T-cell (primary cell): ENCODE measurements at regions not wholly inside any gene's neighbourhood (a gene's known extent, or its start where the extent isn't known, plus 50 kb on each side); places are given as distances from the start of the nearest gene placed in this dataset.
A peak's percentile ranks its signal among the peaks of the same experiment; 100 is the strongest.
"Not testable (repeated sequence)": the region's sequence is repeated elsewhere in the genome, so short reads cannot be mapped to it uniquely, and the experiment has no call there.

Source experiments
- ATAC-seq, 4 experiments: fragments of 200-7000 bp in 3 of 4; fragments of 150-1000 bp in 1 of 4; cut with Tn5 transposase; replicated peaks in 1 of 4; 1 replicate in 3 of 4; 2 replicates in 1 of 4; pipeline ENCODE4 v1.10.0; 2021; ENCODE audit warnings: moderate library complexity in 3 of 4, mild to moderate bottlenecking in 2 of 4, moderate number of reproducible peaks in 1 of 4
- CTCF ChIA-PET, 2 donors: fragments of 300-600 bp; sonication (Branson Sonifier 250); formaldehyde crosslinking; loops; one replicate each; lab custom pipeline; 2022; ENCODE audit warnings: antibody characterized with exemption in 2 of 2; lab: Charles Lee
- POLR2A ChIA-PET, 2 donors: fragments of 300-600 bp; sonication (Branson Sonifier 250); formaldehyde crosslinking; loops; one replicate each; lab custom pipeline; 2022; ENCODE audit warnings: antibody characterized with exemption in 2 of 2; lab: Charles Lee
- DNase-seq, 35 experiments: peaks; one replicate each; pipeline versions ENCODE4 v3.0.0 to v3.0.0-alpha.2; 2013 to 2023
- H3K27ac ChIP-seq: one replicate; pipeline ENCODE4 v1.5.1; 2013; ENCODE audit warnings: low read length
- H3K27me3 ChIP-seq, 2 experiments: replicated peaks in 1 of 2; 1 replicate in 1 of 2; 2 replicates in 1 of 2; pipeline versions ENCODE4 v1.6.1 to v1.7.0; 2013; ENCODE audit warnings: low read length in 1 of 2, mixed read lengths in 1 of 2; ENCODE audit not compliant: control insufficient read depth in 2 of 2, insufficient read depth in 2 of 2; ENCODE audit errors: extremely low read depth in 1 of 2
- H3K36me3 ChIP-seq, 2 donors: 1 replicate in 1 of 2; 2 replicates in 1 of 2; pipeline versions ENCODE4 v1.6.1 to v1.7.0; 2013; ENCODE audit warnings: low read length in 1 of 2; ENCODE audit not compliant: control insufficient read depth in 2 of 2, insufficient read depth in 1 of 2; ENCODE audit errors: extremely low read depth in 1 of 2
- H3K4me1 ChIP-seq, 2 experiments: 1 replicate in 1 of 2; 2 replicates in 1 of 2; pipeline versions ENCODE4 v1.6.1 to v1.7.0; 2013; ENCODE audit warnings: low read length in 2 of 2, mixed read lengths in 1 of 2; ENCODE audit not compliant: insufficient read depth in 2 of 2, control insufficient read depth in 1 of 2; ENCODE audit errors: extremely low read depth in 1 of 2
- H3K4me3 ChIP-seq, 2 donors: 1 replicate in 1 of 2; 2 replicates in 1 of 2; pipeline versions ENCODE4 v1.5.1 to v1.7.0; 2013; ENCODE audit warnings: mild to moderate bottlenecking in 2 of 2, low read length in 1 of 2, moderate library complexity in 1 of 2; ENCODE audit not compliant: control insufficient read depth in 1 of 2; ENCODE audit errors: extremely low read depth in 1 of 2
- H3K9me3 ChIP-seq: 2 replicates; pipeline ENCODE4 v1.7.0; 2013
- H3K27ac Mint-ChIP-seq, 2 donors: one replicate each; pipeline ENCODE4 v1.8.0; 2020 to 2021; ENCODE audit warnings: mild to moderate bottlenecking in 2 of 2, mixed read lengths in 2 of 2
- H3K27me3 Mint-ChIP-seq, 2 donors: one replicate each; pipeline ENCODE4 v1.8.0; 2021 to 2022; ENCODE audit warnings: mixed read lengths in 2 of 2
- H3K36me3 Mint-ChIP-seq: one replicate; pipeline ENCODE4 v1.8.0; 2021; ENCODE audit warnings: mixed read lengths
- H3K4me1 Mint-ChIP-seq, 3 donors: one replicate each; pipeline ENCODE4 v1.8.0; 2020 to 2022; ENCODE audit warnings: mixed read lengths in 3 of 3, mild to moderate bottlenecking in 1 of 3
- H3K4me3 Mint-ChIP-seq, 3 donors: one replicate each; pipeline ENCODE4 v1.8.0; 2020 to 2022; ENCODE audit warnings: mild to moderate bottlenecking in 3 of 3, mixed read lengths in 3 of 3, moderate library complexity in 3 of 3
- H3K9me3 Mint-ChIP-seq, 3 donors: one replicate each; pipeline ENCODE4 v1.8.0; 2020 to 2022; ENCODE audit warnings: mixed read lengths in 3 of 3
- WGBS: methylation state at CpG from one replicate; pipeline ENCODE4 v1.1.5; 2013; ENCODE audit warnings: missing lambda C conversion rate; ENCODE audit not compliant: insufficient coverage; 5-methylcytosine and 5-hydroxymethylcytosine counted together

- CTCF ChIA-PET: interaction anchor here in 1 of 2 donors (0.5 kb wide), 1 partner anchor 405 kb away, joined by 4 read pairs; no protein-coding TSS in a partner anchor
- H3K27me3 Mint-ChIP-seq: no peaks in the 10 kb centered on the region
Measured at GRCh38 chr11:95413021-95413420, 182.0 kb upstream of the SESN3 start.

DNA sequence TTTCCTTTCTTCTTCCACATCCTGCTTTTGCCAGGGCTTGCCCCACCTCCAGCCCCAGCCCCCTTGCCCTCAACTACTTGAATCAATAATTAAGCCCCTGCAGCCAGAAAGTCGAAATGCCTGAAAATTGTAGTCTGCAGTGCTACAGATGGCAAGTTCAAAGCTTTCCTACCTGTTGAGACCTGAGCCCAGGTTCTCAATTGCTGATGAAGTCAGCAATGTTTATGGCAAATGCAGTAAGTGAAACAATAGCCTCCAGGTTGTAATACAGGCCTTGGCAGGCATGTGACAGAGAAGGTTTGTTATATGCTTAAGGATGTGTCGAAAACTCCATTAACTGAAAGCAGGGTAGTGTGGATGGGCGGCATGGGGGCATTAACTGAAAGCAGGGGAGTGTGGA, 181.1 kb upstream of the SESN3 start:
- H3K4me3 ChIP-seq: no peak overlapping the region
- no peak overlapping the region for H3K4me3 Mint-ChIP-seq
- no peaks in the 10 kb centered on the region for H3K4me1 ChIP-seq
- H3K9me3 Mint-ChIP-seq: no peaks in the 10 kb centered on the region
- ChIA-PET CTCF (no interaction called here), POLR2A (no interaction called here)
- H3K27me3 ChIP-seq: no peaks in the 10 kb centered on the region
- peak overlapping the region in 1 of 2 donors; percentile 41 for H3K27ac Mint-ChIP-seq
- ATAC-seq (no peak), DNase-seq (no peak)
- no peaks in the 10 kb centered on the region for H3K36me3 ChIP-seq
- no peaks in the 10 kb centered on the region for H3K9me3 ChIP-seq
- H3K36me3 Mint-ChIP-seq: no peaks in the 10 kb centered on the region
- no peaks in the 10 kb centered on the region for H3K27me3 Mint-ChIP-seq
- H3K4me1 Mint-ChIP-seq: peaks cover 5 to 19% (median 8%) of the 10 kb centered on the region in 3 donors
- 50% methylated on average over 2 of the region's 3 CpGs for WGBS
- no peak overlapping the region for H3K27ac ChIP-seq

More at GRCh38 chr11:95413021-95413420, 182.0 kb upstream of the SESN3 start:
- H3K4me1 Mint-ChIP-seq: peaks cover 5 to 19% (median 8%) of the 10 kb centered on the region in 3 donors
- no peak overlapping the region for H3K4me3 Mint-ChIP-seq
- no peaks in the 10 kb centered on the region for H3K4me1 ChIP-seq
- H3K27me3 ChIP-seq: no peaks in the 10 kb centered on the region
- H3K9me3 ChIP-seq: no peaks in the 10 kb centered on the region
- POLR2A ChIA-PET: no interaction called here
- no peak overlapping the region for H3K4me3 ChIP-seq
- no peak for ATAC-seq
- DNase-seq: no peak
- H3K27ac Mint-ChIP-seq: no peak overlapping the region
- no peaks in the 10 kb centered on the region for H3K9me3 Mint-ChIP-seq
- no peak overlapping the region for H3K27ac ChIP-seq
- H3K36me3 Mint-ChIP-seq: no peaks in the 10 kb centered on the region
- no peaks in the 10 kb centered on the region for H3K36me3 ChIP-seq

DNA sequence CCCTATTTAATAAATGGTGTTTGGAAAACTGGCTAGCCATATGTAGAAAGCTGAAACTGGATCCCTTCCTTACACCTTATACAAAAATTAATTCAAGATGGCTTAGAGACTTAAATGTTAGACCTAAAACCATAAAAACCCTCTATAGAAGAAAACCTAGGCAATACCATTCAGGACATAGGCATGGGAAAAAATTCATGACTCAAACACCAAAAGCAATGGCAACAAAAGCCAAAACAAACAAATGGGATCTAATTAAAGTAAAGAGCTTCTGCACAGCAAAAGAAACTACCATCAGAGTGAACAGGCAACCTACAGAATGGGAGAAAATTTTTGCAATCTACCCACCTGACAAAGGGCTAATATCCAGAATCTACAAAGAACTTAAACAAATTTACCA, 179.7 kb upstream of the SESN3 start:
- POLR2A ChIA-PET: interaction anchor here in 1 of 2 donors (0.6 kb wide), 1 partner anchor 565 kb away, joined by 4 read pairs; no protein-coding TSS in a partner anchor
- H3K36me3 ChIP-seq, CTCF ChIA-PET, H3K4me3 Mint-ChIP-seq, DNase-seq, H3K4me3 ChIP-seq, H3K27ac ChIP-seq, H3K9me3 ChIP-seq, H3K4me1 ChIP-seq, H3K36me3 Mint-ChIP-seq, ATAC-seq, H3K27me3 Mint-ChIP-seq, H3K27me3 ChIP-seq, H3K9me3 Mint-ChIP-seq: not testable (repeated sequence)
- Mint-ChIP-seq H3K4me1 (peaks cover 5 to 11% (median 8%) of the 10 kb centered on the region in 3 donors), H3K27ac (peak overlapping the region in 1 of 2 donors; percentile 41)

DNA sequence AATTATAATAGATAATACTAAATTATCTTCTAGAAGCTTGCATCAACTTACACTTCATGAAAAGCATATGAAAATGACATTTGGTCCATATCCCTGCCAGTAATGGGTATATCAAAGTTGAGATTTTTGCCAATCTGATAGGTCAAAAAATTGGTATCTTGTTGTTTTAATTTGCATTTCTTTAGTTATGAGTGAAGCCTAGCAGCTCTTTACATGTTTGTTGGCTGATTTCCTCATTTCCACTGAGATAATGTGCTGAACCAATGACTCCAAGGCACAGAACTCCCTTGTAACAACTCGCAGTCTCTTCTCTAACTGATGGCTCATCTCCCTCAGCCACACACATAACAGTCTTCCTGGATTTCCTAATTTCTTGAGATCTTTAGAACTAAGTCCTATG, 175.3 kb upstream of the SESN3 start:
- Mint-ChIP-seq H3K36me3 (no peaks in the 10 kb centered on the region), H3K9me3 (peaks cover 0 to 3% (median 3%) of the 10 kb centered on the region in 3 donors), H3K4me3 (no peak overlapping the region), H3K27me3 (no peaks in the 10 kb centered on the region), H3K4me1 (peaks cover 5 to 11% (median 8%) of the 10 kb centered on the region in 3 donors), H3K27ac (no peak overlapping the region)
- H3K4me1 ChIP-seq: no peaks in the 10 kb centered on the region
- DNase-seq (no peak), ATAC-seq (no peak)
- no peaks in the 10 kb centered on the region for H3K36me3 ChIP-seq
- no peaks in the 10 kb centered on the region for H3K27me3 ChIP-seq
- H3K4me3 ChIP-seq: no peak overlapping the region
- CTCF ChIA-PET: no interaction called here
- POLR2A ChIA-PET: no interaction called here
- 100% methylated on average over 1 of the region's 1 CpG for WGBS
- H3K27ac ChIP-seq: no peak overlapping the region
- H3K9me3 ChIP-seq: no peaks in the 10 kb centered on the region

- Histone ChIP-seq H3K9me3 (no peaks in the 10 kb centered on the region), H3K4me3 (no peak overlapping the region), H3K4me1 (no peaks in the 10 kb centered on the region), H3K27ac (no peak overlapping the region), H3K36me3 (no peaks in the 10 kb centered on the region), H3K27me3 (no peaks in the 10 kb centered on the region)
- DNase-seq (no peak), ATAC-seq (no peak)
- Mint-ChIP-seq H3K27ac (no peak overlapping the region), H3K27me3 (no peaks in the 10 kb centered on the region), H3K36me3 (no peaks in the 10 kb centered on the region), H3K9me3 (peaks cover 0 to 3% (median 3%) of the 10 kb centered on the region in 3 donors), H3K4me1 (peaks cover 0 to 2% (median under 1%) of the 10 kb centered on the region in 3 donors), H3K4me3 (no peak overlapping the region)
- 83% methylated on average over 4 of the region's 4 CpGs for WGBS
- CTCF ChIA-PET: no interaction called here
- POLR2A ChIA-PET: no interaction called here
Measured at GRCh38 chr11:95404370-95404769, 173.4 kb upstream of the SESN3 start.

DNA sequence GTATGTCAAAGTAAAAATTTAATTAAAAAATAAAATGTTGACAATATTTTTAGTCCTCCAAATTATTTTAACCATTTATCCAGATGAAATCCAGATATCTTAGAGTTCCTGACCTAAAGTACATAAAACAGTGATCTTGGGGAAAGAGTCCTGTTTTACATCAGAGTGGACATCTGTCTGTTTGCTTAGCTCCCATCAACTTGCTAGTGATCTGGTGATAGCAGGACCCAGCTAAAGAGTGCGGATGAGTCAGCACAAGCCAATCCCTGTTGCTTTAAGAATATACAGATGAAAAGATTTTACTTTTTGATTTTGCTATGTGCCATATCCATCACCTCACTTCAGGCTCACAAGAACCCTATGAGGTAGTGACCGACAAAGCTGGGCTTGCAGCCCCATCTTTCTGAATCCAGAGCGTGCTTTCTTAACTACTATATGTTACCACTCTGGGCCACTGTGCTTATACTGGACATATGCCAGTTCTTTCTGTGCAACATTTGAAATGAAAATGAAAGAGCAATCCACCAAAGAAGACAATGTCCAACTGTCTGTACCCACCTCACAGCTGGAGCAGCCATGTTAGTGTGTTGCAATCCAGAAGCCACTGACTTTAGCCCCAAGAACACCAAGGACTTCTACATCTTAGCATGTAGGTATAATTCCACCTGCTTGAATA, 167.6 kb upstream of the SESN3 start:
- ChIA-PET CTCF (no interaction called here), POLR2A (no interaction called here)
- H3K4me1 ChIP-seq: no peaks in the 10 kb centered on the region
- H3K36me3 Mint-ChIP-seq: peaks cover 5% of the 10 kb centered on the region
- peaks cover 3 to 20% (median 5%) of the 10 kb centered on the region in 3 donors for H3K9me3 Mint-ChIP-seq
- H3K9me3 ChIP-seq: no peaks in the 10 kb centered on the region
- peaks cover 0 to 7% (median 3%) of the 10 kb centered on the region in 3 donors for H3K4me1 Mint-ChIP-seq
- H3K27ac ChIP-seq: no peak overlapping the region
- no peak overlapping the region for H3K27ac Mint-ChIP-seq
- WGBS: 100% methylated on average over 2 of the region's 3 CpGs
- no peak overlapping the region for H3K4me3 ChIP-seq
- no peaks in the 10 kb centered on the region for H3K36me3 ChIP-seq
- H3K4me3 Mint-ChIP-seq: no peak overlapping the region
- DNase-seq: no peak
- no peak for ATAC-seq
- H3K27me3 ChIP-seq: no peaks in the 10 kb centered on the region
- no peaks in the 10 kb centered on the region for H3K27me3 Mint-ChIP-seq
